ENCODE measurements at regions not wholly inside any gene's neighbourhood (a gene's known extent, or its start where the extent isn't known, plus 50 kb on each side); places are given as distances from the start of the nearest gene placed in this dataset.

GRCh38 chr3:137165117-137165806, 207.5 kb downstream of the IL20RB start:
- H3K27me3 ChIP-seq, result no peaks in the 10 kb centered on the region
- TF ChIP-seq POLR2A (IDR thresholded peaks at IDR 0.05), result no peak
- TF ChIP-seq CTCF (IDR thresholded peaks at IDR 0.05), result no peak
- DNase-seq (no peak), ATAC-seq (peak in 1 of 4 donors; percentile 52)
- 84 to 86% (median 85%) methylated on average over 7 of the region's 7 CpGs for WGBS, 4 donors
- no peak overlapping the region for H3K4me3 ChIP-seq
- no peaks in the 10 kb centered on the region for H3K36me3 ChIP-seq
- no peak overlapping the region for H3K27ac ChIP-seq
- no peaks in the 10 kb centered on the region for H3K9me3 ChIP-seq
- intact Hi-C loops (cut with DNase I), result no loop called here
- peaks cover 0 to 24% (median 7%) of the 10 kb centered on the region in 12 donors for H3K4me1 ChIP-seq

GRCh38 chr3:137171834-137172603, 214.2 kb downstream of the IL20RB start:
- H3K4me3 ChIP-seq, result no peak overlapping the region
- intact Hi-C loops (cut with DNase I), result no loop called here
- TF ChIP-seq CTCF (IDR thresholded peaks at IDR 0.05) (no peak), POLR2A (IDR thresholded peaks at IDR 0.05) (no peak)
- 66 to 81% (median 76%) methylated on average over 5 of the region's 5 CpGs for WGBS, 4 donors
- no peaks in the 10 kb centered on the region for H3K4me1 ChIP-seq
- no peaks in the 10 kb centered on the region for H3K9me3 ChIP-seq
- no peak overlapping the region for H3K27ac ChIP-seq
- no peaks in the 10 kb centered on the region for H3K36me3 ChIP-seq
- DNase-seq (no peak), ATAC-seq (no peak)
- H3K27me3 ChIP-seq, result no peaks in the 10 kb centered on the region

GRCh38 chr3:137172728-137173127, 214.9 kb downstream of the IL20RB start:
- intact Hi-C loops (cut with DNase I), result no loop called here
- WGBS, 4 donors, result 56 to 70% (median 58%) methylated on average over 1 of the region's 1 CpG
- ATAC-seq (no peak), DNase-seq (no peak)
- H3K4me3 ChIP-seq, result no peak overlapping the region
- no peak overlapping the region for H3K27ac ChIP-seq
- no peak for TF ChIP-seq POLR2A (IDR thresholded peaks at IDR 0.05)
- no peak for TF ChIP-seq CTCF (IDR thresholded peaks at IDR 0.05)
- no peaks in the 10 kb centered on the region for H3K27me3 ChIP-seq
- H3K4me1 ChIP-seq, result no peaks in the 10 kb centered on the region
- no peaks in the 10 kb centered on the region for H3K36me3 ChIP-seq
- H3K9me3 ChIP-seq, result no peaks in the 10 kb centered on the region

GRCh38 chr3:137174514-137174913, 216.7 kb downstream of the IL20RB start:
- Histone ChIP-seq H3K36me3 (no peaks in the 10 kb centered on the region), H3K9me3 (peaks cover 0 to under 1% (median 0%) of the 10 kb centered on the region in 12 donors), H3K27ac (no peak overlapping the region), H3K4me1 (no peaks in the 10 kb centered on the region), H3K4me3 (no peak overlapping the region), H3K27me3 (no peaks in the 10 kb centered on the region)
- TF ChIP-seq POLR2A (IDR thresholded peaks at IDR 0.05) (no peak), CTCF (IDR thresholded peaks at IDR 0.05) (no peak)
- intact Hi-C loops (cut with DNase I), result no loop called here
- ATAC-seq (no peak), DNase-seq (no peak)
- 25 to 83% (median 73%) methylated on average over 2 of the region's 2 CpGs for WGBS, 4 donors
